HT-29 (cell line): ENCODE measurements at regions not wholly inside any gene's neighbourhood (a gene's known extent, or its start where the extent isn't known, plus 50 kb on each side); places are given as distances from the start of the nearest gene placed in this dataset. TPM values are rescaled to one million over a fixed set of nuclear protein-coding genes. Genes with fewer than 3 reads are reported as not detected.
A peak's percentile ranks its signal among the peaks of the same experiment; 100 is the strongest.

Source experiments
- DNase-seq: peaks from one replicate; pipeline ENCODE4 v3.0.0-alpha.2; 2015; ENCODE audit warnings: low spot score
- small RNA-seq: library from RNA; depleted of rRNA; stranded (forward); fragments of <200 nt; gene quantifications from one replicate; pipeline ENCODE3, GENCODE V24; 2014

- DNase-seq: no peak
Observed at GRCh38 chr18:7482342-7482741, 84.8 kb upstream of the PTPRM start.

GRCh38 chr18:7485616-7486015 is 81.5 kb upstream of the PTPRM start:
- no peak for DNase-seq

GRCh38 chr18:7488571-7488970 is 78.5 kb upstream of the PTPRM start:
- DNase-seq: peak; percentile 11

- no peak for DNase-seq
Observed at GRCh38 chr18:7490104-7490503, 77.0 kb upstream of the PTPRM start.

- DNase-seq: no peak
Observed at GRCh38 chr18:7492385-7492784, 74.7 kb upstream of the PTPRM start.

- no peak for DNase-seq
Observed at GRCh38 chr18:7497081-7497480, 70.0 kb upstream of the PTPRM start.

- no peak for DNase-seq
Observed at GRCh38 chr18:7511106-7511505, 56.0 kb upstream of the PTPRM start.

- DNase-seq: no peak
Observed at GRCh38 chr18:7512348-7512747, 54.8 kb upstream of the PTPRM start.

- no peak for DNase-seq
Observed at GRCh38 chr18:7512990-7513389, 54.1 kb upstream of the PTPRM start.

- DNase-seq: no peak
Observed at GRCh38 chr18:7514796-7515440, 52.2 kb upstream of the PTPRM start.

- no peak for DNase-seq
Observed at GRCh38 chr18:7516266-7517117, 50.6 kb upstream of the PTPRM start.

Small RNAs in the stretch of these regions (small RNA-seq; reads per million reads assigned to genes)
- gene RF00554: not detected
